ENCODE measurements at regions not wholly inside any gene's neighbourhood (a gene's known extent, or its start where the extent isn't known, plus 50 kb on each side); places are given as distances from the start of the nearest gene placed in this dataset.

- Histone ChIP-seq H4K20me1 (ENCODE audit: insufficient read depth) (no peaks in the 10 kb centered on the region), H3K4me2 (no peak overlapping the region), H2AFZ (ENCODE audit: low read depth) (no peak overlapping the region), H3K9ac (no peak overlapping the region), H3K9me3 (no peaks in the 10 kb centered on the region), H3K27me3 (ENCODE audit: insufficient read depth) (peaks cover 17% of the 10 kb centered on the region), H3K4me3 (ENCODE audit: low read depth in 2 of 2, low read length in 1 of 2) (no peak overlapping the region), H3K9me2 (no peaks in the 10 kb centered on the region), H3K27ac (ENCODE audit: low read depth in 2 of 2, low read length in 1 of 2) (no peak overlapping the region), H3K36me3 (replicated peaks in 1 of 2; ENCODE audit: control insufficient read depth in 1 of 2, insufficient read depth in 2 of 2, low read length in 1 of 2) (no peaks in the 10 kb centered on the region), H3K4me1 (ENCODE audit: control insufficient read depth in 1 of 2, insufficient read depth in 2 of 2, low read depth in 1 of 2, low read length in 1 of 2) (no peaks in the 10 kb centered on the region), H3F3A (replicated peaks; ENCODE audit: insufficient read depth) (no peaks in the 10 kb centered on the region), H3K79me2 (ENCODE audit: insufficient read depth) (no peaks in the 10 kb centered on the region)
- ChIA-PET POLR2A (no interaction called here), CTCF (no interaction called here)
- DNase-seq: no peak
- no peak for TF ChIP-seq TAF1 (IDR thresholded peaks at IDR 0.05; ENCODE audit: borderline replicate concordance, low read depth, low read length)
- WGBS (ENCODE audit: low lambda C conversion rate): 6% methylated on average over 4 of the region's 4 CpGs
Observed at GRCh38 chr14:98961191-98961590, 310.8 kb downstream of the BCL11B start.

- Histone ChIP-seq H3K27ac (ENCODE audit: low read depth in 2 of 2, low read length in 1 of 2) (no peak overlapping the region), H3K4me1 (ENCODE audit: control insufficient read depth in 1 of 2, insufficient read depth in 2 of 2, low read depth in 1 of 2, low read length in 1 of 2) (no peaks in the 10 kb centered on the region), H3K4me2 (no peak overlapping the region), H3K9me3 (no peaks in the 10 kb centered on the region), H3K4me3 (ENCODE audit: low read depth in 2 of 2, low read length in 1 of 2) (no peak overlapping the region), H3K36me3 (replicated peaks in 1 of 2; ENCODE audit: control insufficient read depth in 1 of 2, insufficient read depth in 2 of 2, low read length in 1 of 2) (no peaks in the 10 kb centered on the region), H3K9ac (no peak overlapping the region), H3K27me3 (ENCODE audit: insufficient read depth) (peaks cover 12% of the 10 kb centered on the region), H3F3A (replicated peaks; ENCODE audit: insufficient read depth) (no peaks in the 10 kb centered on the region), H3K79me2 (ENCODE audit: insufficient read depth) (no peaks in the 10 kb centered on the region), H2AFZ (ENCODE audit: low read depth) (no peak overlapping the region), H3K9me2 (no peaks in the 10 kb centered on the region), H4K20me1 (ENCODE audit: insufficient read depth) (no peaks in the 10 kb centered on the region)
- no peak for DNase-seq
- CTCF ChIA-PET: no interaction called here
- WGBS (ENCODE audit: low lambda C conversion rate): 6% methylated on average over 12 of the region's 12 CpGs
- no peak for TF ChIP-seq TEAD4 (IDR thresholded peaks at IDR 0.05; ENCODE audit: borderline replicate concordance, insufficient read depth)
- no peak for TF ChIP-seq EZH2phosphoT487 (IDR thresholded peaks at IDR 0.05; ENCODE audit: borderline replicate concordance, low read depth)
- no peak for TF ChIP-seq GATA2 (CRISPR knock-in tag; IDR thresholded peaks at IDR 0.05)
- TF ChIP-seq REST (IDR thresholded peaks at IDR 0.05; ENCODE audit: low read depth, low read length): no peak
- TF ChIP-seq NRF1 (IDR thresholded peaks at IDR 0.05; ENCODE audit: low read depth, low read length): no peak
- POLR2A ChIA-PET: no interaction called here
Observed at GRCh38 chr14:98962118-98962517, 309.9 kb downstream of the BCL11B start.

- H3K9me3 ChIP-seq: no peaks in the 10 kb centered on the region
- WGBS (ENCODE audit: low lambda C conversion rate): 6% methylated on average over 2 of the region's 2 CpGs
- POLR2A ChIA-PET: no interaction called here
- TF ChIP-seq TAF1 (IDR thresholded peaks at IDR 0.05; ENCODE audit: borderline replicate concordance, low read depth, low read length) (no peak), MAX (IDR thresholded peaks at IDR 0.05; ENCODE audit: low read depth) (no peak), NRF1 (IDR thresholded peaks at IDR 0.05; ENCODE audit: low read depth, low read length) (no peak), FOXM1 (IDR thresholded peaks at IDR 0.05; ENCODE audit: low read depth) (no peak), JUND (IDR thresholded peaks at IDR 0.05) (no peak), ELF1 (IDR thresholded peaks at IDR 0.05) (no peak), RXRA (IDR thresholded peaks at IDR 0.05; ENCODE audit: borderline replicate concordance, low read depth) (no peak), RAD21 (IDR thresholded peaks at IDR 0.05; ENCODE audit: low read length) (no peak), SMC3 (IDR thresholded peaks at IDR 0.05; ENCODE audit: low read depth, low read length) (no peak), CHD2 (IDR thresholded peaks at IDR 0.05; ENCODE audit: low read length, partially characterized antibody) (no peak), TCF12 (IDR thresholded peaks at IDR 0.05) (no peak), MXI1 (IDR thresholded peaks at IDR 0.05; ENCODE audit: low read depth, low read length) (no peak), FOSL2 (IDR thresholded peaks at IDR 0.05; ENCODE audit: borderline replicate concordance, low read depth) (no peak), GATA2 (CRISPR knock-in tag; IDR thresholded peaks at IDR 0.05) (no peak), SIN3A (IDR thresholded peaks at IDR 0.05; ENCODE audit: borderline replicate concordance, low read depth, low read length) (no peak), CTCF (IDR thresholded peaks at IDR 0.05) (no peak), FOXJ3 (CRISPR knock-in tag; IDR thresholded peaks at IDR 0.05) (no peak)
Observed at GRCh38 chr14:98963610-98964009, 308.4 kb downstream of the BCL11B start.

More at GRCh38 chr14:98963610-98964009, 308.4 kb downstream of the BCL11B start:
- Histone ChIP-seq H3K4me2 (no peak overlapping the region), H3K27me3 (ENCODE audit: insufficient read depth) (peaks cover 4% of the 10 kb centered on the region), H3K79me2 (ENCODE audit: insufficient read depth) (no peaks in the 10 kb centered on the region), H3K9me2 (no peaks in the 10 kb centered on the region), H3F3A (replicated peaks; ENCODE audit: insufficient read depth) (no peaks in the 10 kb centered on the region), H3K4me1 (ENCODE audit: control insufficient read depth in 1 of 2, insufficient read depth in 2 of 2, low read depth in 1 of 2, low read length in 1 of 2) (no peaks in the 10 kb centered on the region), H3K36me3 (replicated peaks in 1 of 2; ENCODE audit: control insufficient read depth in 1 of 2, insufficient read depth in 2 of 2, low read length in 1 of 2) (no peaks in the 10 kb centered on the region), H3K27ac (ENCODE audit: low read depth in 2 of 2, low read length in 1 of 2) (no peak overlapping the region), H2AFZ (ENCODE audit: low read depth) (no peak overlapping the region), H3K4me3 (ENCODE audit: low read depth in 2 of 2, low read length in 1 of 2) (no peak overlapping the region), H4K20me1 (ENCODE audit: insufficient read depth) (no peaks in the 10 kb centered on the region), H3K9ac (no peak overlapping the region)
- CTCF ChIA-PET: no interaction called here
- DNase-seq: no peak

All from SK-N-SH (cell line).